Neural cell (in vitro differentiated cells): ENCODE measurements at regions not wholly inside any gene's neighbourhood (a gene's known extent, or its start where the extent isn't known, plus 50 kb on each side); places are given as distances from the start of the nearest gene placed in this dataset.

Experiments used
- EP300 ChIP-seq: fragments of 450-650 bp; conservative IDR thresholded peaks from 2 replicates; pipeline ENCODE4 v1.6.1; 2014; ENCODE audit warnings: antibody characterized with exemption, mild to moderate bottlenecking, moderate library complexity; ENCODE audit not compliant: poor library complexity, severe bottlenecking
- MXI1 ChIP-seq: fragments of 450-650 bp; conservative IDR thresholded peaks from 2 replicates; pipeline ENCODE4 v1.6.1; 2014; ENCODE audit warnings: antibody characterized with exemption, mild to moderate bottlenecking; ENCODE audit not compliant: poor library complexity, severe bottlenecking
- POLR2AphosphoS5 ChIP-seq: IDR thresholded peaks from 2 replicates; pipeline ENCODE4 v1.6.1; 2012
- REST ChIP-seq: IDR thresholded peaks from 2 replicates; pipeline ENCODE4 v1.6.1; 2012; ENCODE audit warnings: borderline replicate concordance

DNA sequence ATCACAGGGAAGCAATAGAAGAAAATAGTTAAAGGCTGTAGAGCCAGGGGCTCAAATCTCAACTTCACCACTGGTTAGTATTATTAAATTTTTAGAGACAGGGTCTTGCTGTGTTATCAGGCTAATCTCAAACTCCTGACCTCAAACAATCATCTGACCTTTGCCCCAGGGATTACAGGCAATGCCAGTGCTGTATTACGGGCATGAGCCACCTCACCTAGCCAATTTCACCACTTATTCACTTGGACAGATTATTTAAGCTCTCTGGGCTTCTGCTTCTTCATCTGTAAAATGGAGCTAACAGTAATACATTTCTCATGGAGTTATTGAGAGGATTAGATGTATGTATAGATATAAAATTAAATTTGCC is 155.9 kb upstream of the KLF4 start:
- TF ChIP-seq MXI1 (no peak), REST (no peak), POLR2AphosphoS5 (no peak), EP300 (no peak)
